Left kidney (tissue), 1 donor: ENCODE measurements at regions not wholly inside any gene's neighbourhood (a gene's known extent, or its start where the extent isn't known, plus 50 kb on each side); places are given as distances from the start of the nearest gene placed in this dataset.

Experiments used
- DNase-seq: peaks from one replicate; pipeline ENCODE4 v3.0.0-alpha.2; 2013

DNA sequence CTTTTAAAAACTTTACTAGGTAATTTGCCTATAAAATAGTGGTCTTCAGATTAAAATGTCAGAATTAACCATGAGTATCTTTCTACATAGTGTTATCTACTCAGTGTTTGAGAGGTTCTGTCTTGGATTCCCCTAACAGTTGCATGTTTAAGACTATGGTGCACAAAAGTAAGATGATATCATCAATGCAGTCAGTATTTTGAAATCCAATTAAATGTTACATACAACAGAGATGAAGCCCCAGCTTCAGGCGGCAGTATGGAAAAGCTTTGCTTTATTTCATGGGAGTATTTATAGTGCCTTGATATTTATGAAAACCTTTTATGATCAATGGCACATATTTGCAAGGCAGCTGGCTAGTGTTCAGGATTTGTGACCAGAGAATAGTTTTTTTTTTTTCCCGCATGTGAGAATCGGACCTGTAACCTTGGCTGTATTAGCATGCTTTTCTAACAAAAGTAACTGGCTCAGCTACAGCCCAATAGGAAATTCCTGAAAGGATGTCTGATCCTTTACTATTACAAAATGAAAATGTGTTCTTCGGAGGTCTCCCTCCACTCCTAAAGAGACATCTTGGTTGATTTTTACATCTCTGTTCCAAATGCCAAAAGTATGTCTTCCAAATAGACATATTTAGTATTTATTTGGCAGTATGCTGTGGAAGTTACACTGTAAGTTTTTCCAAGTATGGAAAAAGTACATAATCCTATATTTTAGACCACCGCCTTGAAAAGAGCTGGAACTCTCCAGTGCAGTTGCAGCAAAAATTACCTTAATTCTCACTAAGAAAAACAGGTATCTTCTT, 319.3 kb upstream of the UBE2E3 start:
- no peak for DNase-seq

GRCh38 chr2:180660207-180660606, 320.2 kb upstream of the UBE2E3 start:
- no peak for DNase-seq

GRCh38 chr2:180657054-180657453, 323.4 kb upstream of the UBE2E3 start:
- no peak for DNase-seq

- DNase-seq, result no peak
Measured at GRCh38 chr2:180656455-180656847, 324.0 kb upstream of the UBE2E3 start.

- DNase-seq, result no peak
Measured at GRCh38 chr2:180655842-180656454, 324.5 kb upstream of the UBE2E3 start.

DNA sequence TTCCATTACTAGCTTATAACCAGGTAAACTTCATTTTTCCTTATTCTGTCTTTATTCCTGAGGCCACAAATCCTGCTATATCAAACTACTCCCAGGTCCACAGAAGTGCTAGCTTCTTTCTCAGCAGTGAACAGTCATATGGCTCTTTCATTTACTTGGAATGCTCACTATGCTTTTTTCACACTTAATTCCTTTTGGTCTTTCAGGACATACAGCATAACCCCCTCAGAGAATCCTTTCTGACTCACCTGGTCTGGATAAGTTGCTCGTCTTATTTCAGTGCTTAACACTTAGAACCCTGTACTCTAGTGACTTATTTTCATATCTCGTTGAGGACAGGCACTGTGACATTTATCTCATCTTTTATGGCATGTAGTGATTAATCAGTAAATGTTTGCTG, 325.0 kb upstream of the UBE2E3 start:
- DNase-seq, result no peak

DNA sequence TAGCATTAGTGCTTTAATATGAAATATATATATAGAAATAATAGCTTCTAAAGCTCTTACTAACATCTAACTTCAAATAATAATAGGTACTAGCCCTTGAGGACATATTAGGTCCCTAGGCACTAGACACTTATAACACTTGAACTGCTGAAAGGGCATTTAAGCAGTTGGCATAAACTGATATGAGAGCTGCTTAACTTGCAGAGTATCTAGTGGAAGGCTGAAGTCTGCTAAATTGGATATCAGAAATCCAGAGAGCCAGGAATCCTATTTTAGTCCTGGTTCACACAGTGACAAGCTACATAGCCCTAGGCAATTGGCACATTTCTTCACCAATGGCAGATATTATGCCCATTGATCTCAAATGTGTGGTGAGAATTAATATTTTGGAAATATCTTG, 326.9 kb upstream of the UBE2E3 start:
- DNase-seq, result no peak

DNA sequence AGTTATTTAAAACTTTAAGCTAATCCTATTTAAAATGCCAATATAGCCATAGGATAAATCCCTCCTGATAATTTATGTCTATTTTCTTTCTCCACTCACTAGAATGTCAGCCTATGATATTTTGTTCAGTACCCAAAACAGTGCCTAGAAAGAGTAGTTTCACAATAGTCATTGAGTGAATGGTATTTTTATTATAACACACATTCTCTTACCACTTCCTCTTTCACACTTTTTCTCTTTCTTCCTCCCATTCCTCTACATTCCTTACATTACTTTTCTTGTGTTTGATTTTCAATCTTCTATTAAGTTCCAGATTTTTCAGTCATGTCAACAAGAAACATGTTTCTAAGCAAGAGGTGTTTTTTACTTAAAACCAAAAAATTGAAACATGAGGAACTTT, 327.6 kb upstream of the UBE2E3 start:
- DNase-seq, result no peak

GRCh38 chr2:180651596-180651995, 328.8 kb upstream of the UBE2E3 start:
- no peak for DNase-seq

DNA sequence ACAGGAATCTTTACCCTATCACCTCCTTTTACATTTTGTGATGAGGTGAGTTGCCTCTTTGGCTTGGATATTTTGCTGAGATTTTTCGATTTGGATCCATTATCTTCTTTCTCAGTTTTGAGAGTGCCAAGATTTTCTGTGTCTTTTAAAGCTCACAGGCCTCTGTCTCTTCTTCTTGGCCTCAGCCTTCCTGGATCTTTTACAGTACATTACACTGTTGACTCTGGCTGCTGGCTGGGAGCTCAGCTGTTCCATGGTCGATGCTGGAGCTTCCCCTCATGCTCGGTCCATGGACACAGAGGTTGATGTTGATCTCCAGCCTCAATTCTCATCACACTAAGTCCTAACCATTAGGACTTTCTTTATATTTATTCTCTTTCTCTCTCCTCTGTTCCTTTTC, 332.8 kb upstream of the UBE2E3 start:
- DNase-seq, result no peak

DNA sequence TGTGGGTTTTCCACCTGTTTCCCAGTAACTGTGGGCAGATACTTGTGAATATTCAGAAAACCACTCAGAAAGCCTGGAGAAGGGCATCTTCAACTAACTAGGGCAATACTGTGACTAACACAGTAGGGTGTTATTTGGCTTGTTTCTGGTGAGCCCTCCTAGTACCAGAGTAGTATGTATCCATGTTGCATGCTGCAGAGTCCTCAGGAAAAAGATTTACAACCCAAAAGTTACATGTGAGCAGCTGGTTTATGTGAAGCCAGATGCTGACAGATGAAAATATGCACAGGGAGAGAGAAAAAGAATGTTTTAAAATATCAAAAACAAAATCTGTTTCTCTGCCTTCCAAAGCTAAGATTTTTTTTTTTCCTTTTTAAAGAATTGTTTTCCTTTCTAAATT, 333.2 kb upstream of the UBE2E3 start:
- no peak for DNase-seq

- DNase-seq, result no peak
Measured at GRCh38 chr2:180646756-180647155, 333.6 kb upstream of the UBE2E3 start.

GRCh38 chr2:180644709-180645108, 335.7 kb upstream of the UBE2E3 start:
- DNase-seq, result no peak

DNA sequence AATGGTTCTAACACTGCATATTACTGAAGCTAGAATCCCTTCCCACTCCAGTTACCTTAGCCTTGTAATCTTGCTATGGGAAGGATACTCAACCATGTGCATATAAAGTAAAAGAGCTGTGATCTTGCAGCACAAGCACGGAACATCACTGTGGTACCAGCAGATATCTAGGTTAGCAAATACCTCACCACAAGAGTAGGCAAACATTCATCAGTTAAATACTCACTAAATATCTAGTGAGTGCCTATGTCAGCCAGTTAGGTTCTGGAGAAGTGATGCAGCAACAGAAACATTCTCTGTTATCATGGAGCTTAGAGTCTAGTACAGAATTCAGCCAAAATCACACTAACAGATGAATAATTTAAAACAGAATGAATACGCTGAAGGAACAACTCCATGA, 349.6 kb upstream of the UBE2E3 start:
- DNase-seq, result no peak

GRCh38 chr2:180625006-180625844, 355.2 kb upstream of the UBE2E3 start:
- DNase-seq, result no peak

DNA sequence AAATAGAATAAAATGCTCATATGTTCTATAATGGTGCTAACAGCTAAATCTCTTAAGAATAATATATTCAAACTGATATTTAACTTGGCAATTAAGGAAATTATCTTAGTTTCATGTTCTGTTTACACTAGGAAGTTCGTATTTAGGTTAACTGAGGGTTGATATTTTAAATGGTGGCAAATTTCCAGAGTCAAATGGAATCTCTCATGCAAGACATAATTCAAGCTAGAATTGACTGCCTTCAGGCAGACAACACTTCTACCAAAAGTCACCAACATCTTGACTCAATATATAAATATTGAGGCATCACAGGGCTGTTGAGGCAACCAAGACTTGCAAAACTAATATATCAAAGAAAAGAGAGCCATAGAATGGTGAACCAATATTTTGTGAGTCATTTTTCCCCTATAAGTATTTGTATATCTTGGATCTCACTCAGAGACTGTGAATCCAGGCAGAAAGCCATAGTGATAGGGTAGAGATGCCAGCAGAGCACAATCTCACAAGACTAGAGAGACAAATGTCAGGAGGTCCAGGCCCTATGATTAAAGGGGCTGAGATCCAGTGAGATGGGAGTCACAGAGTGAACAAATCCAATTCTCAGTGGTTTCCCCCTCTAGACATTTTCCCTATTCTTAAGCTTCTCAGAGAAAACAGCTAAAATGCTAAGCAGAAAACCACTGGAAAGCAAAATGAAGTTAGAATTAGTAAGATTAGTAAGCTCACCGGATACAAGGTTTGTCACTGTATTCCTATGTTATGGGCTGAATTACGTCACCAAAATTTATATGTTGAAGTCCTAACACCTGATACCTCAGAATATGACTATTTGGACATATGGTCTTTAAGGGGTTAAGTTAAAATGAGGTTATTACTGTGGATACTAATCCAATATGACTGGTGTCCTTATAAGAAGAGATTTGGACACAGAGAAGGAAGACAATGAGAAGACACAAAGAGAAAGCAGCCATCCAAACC, 358.2 kb upstream of the UBE2E3 start:
- peak; percentile 17 for DNase-seq

GRCh38 chr2:180621366-180621765, 359.0 kb upstream of the UBE2E3 start:
- DNase-seq, result peak; percentile 11

- DNase-seq, result no peak
Measured at GRCh38 chr2:180618570-180618969, 361.8 kb upstream of the UBE2E3 start.

DNA sequence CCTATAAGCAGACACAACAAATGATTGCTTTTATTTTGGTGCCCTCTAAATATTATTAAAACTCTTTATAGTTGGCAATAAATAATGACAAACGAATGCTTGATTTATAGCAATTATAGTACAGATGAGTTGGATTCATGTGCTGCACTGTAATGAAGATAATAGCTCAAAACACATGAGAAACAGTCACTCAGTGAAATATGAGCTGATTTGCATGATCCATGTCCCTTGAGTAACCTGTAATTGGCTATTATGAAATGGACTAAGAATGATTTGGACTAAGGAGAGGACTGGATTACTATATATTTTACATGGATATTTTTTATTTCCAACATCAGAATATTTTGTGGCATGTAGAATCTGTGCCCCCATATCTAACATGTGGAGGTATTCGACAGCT, 365.6 kb upstream of the UBE2E3 start:
- DNase-seq, result no peak

GRCh38 chr2:180609626-180610340, 370.6 kb upstream of the UBE2E3 start:
- no peak for DNase-seq

GRCh38 chr2:180607514-180608049, 372.8 kb upstream of the UBE2E3 start:
- no peak for DNase-seq
